Neural progenitor cell (in vitro differentiated cells): ENCODE measurements at regions not wholly inside any gene's neighbourhood (a gene's known extent, or its start where the extent isn't known, plus 50 kb on each side); places are given as distances from the start of the nearest gene placed in this dataset.

Experiments used
- DNase-seq: peaks from one replicate; pipeline ENCODE4 v3.0.0-alpha.2; 2016; ENCODE audit warnings: low spot score
- H2AFZ ChIP-seq: fragments of 200-600 bp; sonication (generic); replicated peaks from 2 replicates; pipeline ENCODE4 v1.6.1; 2016; ENCODE audit warnings: antibody characterized with exemption
- H3F3A ChIP-seq: fragments of 200-600 bp; sonication (generic); 2 replicates; pipeline ENCODE4 v1.6.1; 2016; ENCODE audit warnings: antibody characterized with exemption, low read depth
- H3K27ac ChIP-seq: fragments of 200-600 bp; sonication (generic); 2 replicates; pipeline ENCODE4 v1.5.1; 2016; ENCODE audit warnings: mild to moderate bottlenecking
- H3K27me3 ChIP-seq: fragments of 200-600 bp; sonication (generic); 2 replicates; pipeline ENCODE4 v1.6.1; 2016; ENCODE audit warnings: mild to moderate bottlenecking, moderate library complexity
- H3K36me3 ChIP-seq: fragments of 200-600 bp; sonication (generic); 2 replicates; pipeline ENCODE4 v1.5.1; 2016
- H3K4me1 ChIP-seq: fragments of 200-600 bp; sonication (generic); 2 replicates; pipeline ENCODE4 v1.6.1; 2016; ENCODE audit warnings: mixed run types
- H3K4me2 ChIP-seq: fragments of 200-600 bp; sonication (generic); 2 replicates; pipeline ENCODE4 v1.6.1; 2016
- H3K4me3 ChIP-seq: fragments of 200-600 bp; sonication (generic); 2 replicates; pipeline ENCODE4 v1.5.1; 2016
- H3K79me2 ChIP-seq: fragments of 200-600 bp; sonication (generic); 2 replicates; pipeline ENCODE4 v1.6.1; 2016; ENCODE audit warnings: low read depth
- H3K9ac ChIP-seq: fragments of 200-600 bp; sonication (generic); 2 replicates; pipeline ENCODE4 v1.6.1; 2016
- H3K9me3 ChIP-seq: fragments of 200-600 bp; sonication (generic); 2 replicates; pipeline ENCODE4 v1.5.1; 2016; ENCODE audit warnings: low read depth
- H4K20me1 ChIP-seq: fragments of 200-600 bp; sonication (generic); 2 replicates; pipeline ENCODE4 v1.6.1; 2016; ENCODE audit warnings: low read depth
- H3K27ac Mint-ChIP-seq: 3 replicates; pipeline ENCODE4 v1.8.0; 2021; ENCODE audit warnings: mixed read lengths
- H3K27me3 Mint-ChIP-seq: 2 replicates; pipeline ENCODE4 v1.8.0; 2022; ENCODE audit warnings: low read depth, mild to moderate bottlenecking, inconsistent platforms, moderate library complexity, mixed read lengths; ENCODE audit not compliant: insufficient read depth
- H3K36me3 Mint-ChIP-seq: 3 replicates; pipeline ENCODE4 v1.8.0; 2021; ENCODE audit warnings: mixed read lengths
- H3K4me1 Mint-ChIP-seq: 3 replicates; pipeline ENCODE4 v1.8.0; 2021; ENCODE audit warnings: mixed read lengths
- H3K4me3 Mint-ChIP-seq: 3 replicates; pipeline ENCODE4 v1.8.0; 2021; ENCODE audit warnings: mild to moderate bottlenecking, moderate library complexity, mixed read lengths
- H3K9me3 Mint-ChIP-seq: 3 replicates; pipeline ENCODE4 v1.8.0; 2020; ENCODE audit warnings: mixed read lengths
- EZH2 ChIP-seq: fragments of 200-600 bp; sonication (generic); IDR thresholded peaks from 2 replicates; pipeline ENCODE4 v1.6.1; 2017; ENCODE audit warnings: antibody characterized with exemption, mild to moderate bottlenecking, moderate library complexity
- EZH2phosphoT487 ChIP-seq: fragments of 200-600 bp; sonication (generic); IDR thresholded peaks from 2 replicates; pipeline ENCODE4 v1.6.1; 2017; ENCODE audit warnings: antibody characterized with exemption
- TF ChIP-seq, protein P1 (sequence below): fragments of 200-600 bp; sonication (generic); IDR thresholded peaks from 2 replicates; pipeline ENCODE4 v1.5.1; 2017; ENCODE audit warnings: antibody characterized with exemption, mild to moderate bottlenecking

DNA sequence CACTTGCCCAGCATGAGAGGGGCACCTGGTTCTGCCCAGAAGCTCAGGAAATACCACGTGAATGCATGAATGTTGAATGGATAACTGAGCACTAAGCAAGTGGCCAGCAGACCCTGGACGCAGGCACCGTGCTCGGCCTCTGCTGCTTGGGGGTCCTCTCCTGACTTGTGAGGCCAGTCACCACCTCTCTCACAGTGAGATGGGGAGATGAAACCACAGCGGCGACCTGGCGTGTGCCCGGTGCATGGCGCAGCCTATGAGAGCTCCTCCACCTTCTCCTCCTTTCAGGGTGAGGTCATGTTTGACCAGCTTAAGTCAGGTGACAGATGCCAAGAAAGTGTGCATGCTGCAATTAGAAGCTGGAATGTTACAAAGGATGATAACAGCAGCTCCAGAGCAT is 75.5 kb downstream of the HMX1 start:
- Mint-ChIP-seq H3K27me3 (peaks cover 10% of the 10 kb centered on the region), H3K4me1 (peaks cover 8% of the 10 kb centered on the region), H3K9me3 (no peaks in the 10 kb centered on the region), H3K36me3 (no peaks in the 10 kb centered on the region), H3K4me3 (no peak overlapping the region), H3K27ac (no peak overlapping the region)
- H3K4me2 ChIP-seq, result no peak overlapping the region
- no peak overlapping the region for H2AFZ ChIP-seq
- H3K36me3 ChIP-seq, result no peaks in the 10 kb centered on the region
- no peaks in the 10 kb centered on the region for H3K4me1 ChIP-seq
- no peak overlapping the region for H3K27ac ChIP-seq
- no peaks in the 10 kb centered on the region for H4K20me1 ChIP-seq
- H3K4me3 ChIP-seq, result no peak overlapping the region
- no peaks in the 10 kb centered on the region for H3K79me2 ChIP-seq
- TF ChIP-seq EZH2phosphoT487 (no peak), EZH2 (no peak)
- TF ChIP-seq, protein P1, sequence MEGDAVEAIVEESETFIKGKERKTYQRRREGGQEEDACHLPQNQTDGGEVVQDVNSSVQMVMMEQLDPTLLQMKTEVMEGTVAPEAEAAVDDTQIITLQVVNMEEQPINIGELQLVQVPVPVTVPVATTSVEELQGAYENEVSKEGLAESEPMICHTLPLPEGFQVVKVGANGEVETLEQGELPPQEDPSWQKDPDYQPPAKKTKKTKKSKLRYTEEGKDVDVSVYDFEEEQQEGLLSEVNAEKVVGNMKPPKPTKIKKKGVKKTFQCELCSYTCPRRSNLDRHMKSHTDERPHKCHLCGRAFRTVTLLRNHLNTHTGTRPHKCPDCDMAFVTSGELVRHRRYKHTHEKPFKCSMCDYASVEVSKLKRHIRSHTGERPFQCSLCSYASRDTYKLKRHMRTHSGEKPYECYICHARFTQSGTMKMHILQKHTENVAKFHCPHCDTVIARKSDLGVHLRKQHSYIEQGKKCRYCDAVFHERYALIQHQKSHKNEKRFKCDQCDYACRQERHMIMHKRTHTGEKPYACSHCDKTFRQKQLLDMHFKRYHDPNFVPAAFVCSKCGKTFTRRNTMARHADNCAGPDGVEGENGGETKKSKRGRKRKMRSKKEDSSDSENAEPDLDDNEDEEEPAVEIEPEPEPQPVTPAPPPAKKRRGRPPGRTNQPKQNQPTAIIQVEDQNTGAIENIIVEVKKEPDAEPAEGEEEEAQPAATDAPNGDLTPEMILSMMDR, result no peak
- no peak overlapping the region for H3K9ac ChIP-seq
- no peak for DNase-seq
- no peaks in the 10 kb centered on the region for H3K9me3 ChIP-seq
- no peaks in the 10 kb centered on the region for H3K27me3 ChIP-seq
- H3F3A ChIP-seq, result no peaks in the 10 kb centered on the region

DNA sequence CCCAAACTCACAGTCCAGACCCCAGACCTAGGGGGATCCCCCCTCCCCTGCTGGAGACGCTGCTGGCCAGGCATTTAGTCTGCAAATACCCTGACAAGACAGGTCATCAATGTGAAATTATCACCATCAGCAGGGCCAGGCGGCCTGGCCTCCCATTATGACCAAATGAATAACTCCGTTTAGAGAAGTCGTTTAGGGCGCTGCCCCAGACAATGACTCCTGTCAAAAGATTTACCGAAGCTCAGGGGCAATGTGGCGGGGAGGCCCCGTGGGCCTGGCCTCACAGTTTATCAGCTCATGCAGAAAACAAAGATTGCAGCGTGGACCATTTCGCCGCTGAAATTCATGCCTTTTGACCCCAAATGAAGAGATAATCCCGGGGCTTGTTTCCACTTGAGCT is 76.5 kb downstream of the HMX1 start:
- Histone ChIP-seq H4K20me1 (no peaks in the 10 kb centered on the region), H3K9me3 (no peaks in the 10 kb centered on the region), H3K36me3 (no peaks in the 10 kb centered on the region), H3K4me2 (no peak overlapping the region), H3K27ac (no peak overlapping the region), H3K79me2 (no peaks in the 10 kb centered on the region), H3K4me1 (no peaks in the 10 kb centered on the region), H3K9ac (no peak overlapping the region), H2AFZ (no peak overlapping the region), H3K27me3 (no peaks in the 10 kb centered on the region), H3K4me3 (no peak overlapping the region), H3F3A (no peaks in the 10 kb centered on the region)
- no peaks in the 10 kb centered on the region for H3K9me3 Mint-ChIP-seq
- H3K27ac Mint-ChIP-seq, result peak overlapping the region; percentile 72
- no peaks in the 10 kb centered on the region for H3K36me3 Mint-ChIP-seq
- peaks cover 10% of the 10 kb centered on the region for H3K27me3 Mint-ChIP-seq
- peaks cover 8% of the 10 kb centered on the region for H3K4me1 Mint-ChIP-seq
- peak; percentile 46 for DNase-seq
- TF ChIP-seq, protein P1, result no peak
- TF ChIP-seq EZH2, result peak; percentile 28
- H3K4me3 Mint-ChIP-seq, result no peak overlapping the region

DNA sequence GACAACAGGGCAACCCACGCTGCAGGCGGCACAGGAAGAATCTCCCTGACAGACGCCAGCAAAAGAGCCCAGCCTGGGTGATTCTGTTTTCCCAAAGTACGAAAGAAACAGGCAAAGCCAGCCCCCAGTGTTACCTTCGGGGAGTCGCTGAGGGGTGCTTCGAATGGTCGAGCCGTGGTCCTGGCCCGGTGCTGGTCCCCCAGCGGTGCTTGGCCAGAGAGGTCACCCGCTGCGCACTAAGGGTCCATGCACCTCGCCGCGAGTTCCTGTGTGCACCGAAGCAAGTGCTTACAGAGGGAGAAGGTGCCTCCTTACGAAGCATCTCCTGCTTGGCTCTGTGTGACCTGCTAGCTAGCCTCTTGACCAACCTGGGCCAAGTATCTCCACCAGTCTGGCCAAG is 77.1 kb downstream of the HMX1 start:
- Mint-ChIP-seq H3K36me3 (no peaks in the 10 kb centered on the region), H3K4me1 (peaks cover 8% of the 10 kb centered on the region), H3K27me3 (peaks cover 10% of the 10 kb centered on the region), H3K4me3 (no peak overlapping the region), H3K9me3 (no peaks in the 10 kb centered on the region), H3K27ac (no peak overlapping the region)
- TF ChIP-seq, protein P1, result no peak
- TF ChIP-seq EZH2, result no peak
- TF ChIP-seq EZH2phosphoT487, result no peak
- Histone ChIP-seq H3K79me2 (no peaks in the 10 kb centered on the region), H3K27ac (no peak overlapping the region), H3K4me3 (no peak overlapping the region), H3K4me1 (no peaks in the 10 kb centered on the region), H3K9ac (no peak overlapping the region), H2AFZ (no peak overlapping the region), H3K36me3 (no peaks in the 10 kb centered on the region), H3F3A (no peaks in the 10 kb centered on the region), H3K27me3 (no peaks in the 10 kb centered on the region), H3K4me2 (no peak overlapping the region), H4K20me1 (no peaks in the 10 kb centered on the region), H3K9me3 (no peaks in the 10 kb centered on the region)
- no peak for DNase-seq
